Mammary epithelial cell (primary cell): ENCODE measurements at regions not wholly inside any gene's neighbourhood (a gene's known extent, or its start where the extent isn't known, plus 50 kb on each side); places are given as distances from the start of the nearest gene placed in this dataset.

Experiments used
- CTCF ChIP-seq, 2 donors: IDR thresholded peaks in 1 of 2; conservative IDR thresholded peaks in 1 of 2; 2 replicates each; pipeline ENCODE4 v1.5.1; 2011 to 2012; ENCODE audit warnings: inconsistent platforms in 2 of 2, low read length in 2 of 2, mild to moderate bottlenecking in 2 of 2, control low read depth in 1 of 2, low read depth in 1 of 2; ENCODE audit not compliant: insufficient read depth in 1 of 2; ENCODE audit errors: extremely low read depth in 1 of 2
- EZH2 ChIP-seq: IDR thresholded peaks from 2 replicates; pipeline ENCODE4 v1.6.1; 2012; ENCODE audit warnings: low read length, inconsistent platforms, borderline replicate concordance

GRCh38 chr12:116442946-116443345 lies 116.2 kb upstream of the MAP1LC3B2 start:
- TF ChIP-seq EZH2 (no peak), CTCF (conservative IDR thresholded peaks at IDR 0.05 in 1 of 2, IDR thresholded peaks at IDR 0.05 in 1 of 2; ENCODE audit: extremely low read depth in 1 of 2, insufficient read depth in 1 of 2, low read depth in 1 of 2, low read length in 2 of 2) (no peak)
